ENCODE measurements at regions not wholly inside any gene's neighbourhood (a gene's known extent, or its start where the extent isn't known, plus 50 kb on each side); places are given as distances from the start of the nearest gene placed in this dataset.
"Not testable (repeated sequence)": the region's sequence is repeated elsewhere in the genome, so short reads cannot be mapped to it uniquely, and the experiment has no call there.

DNA sequence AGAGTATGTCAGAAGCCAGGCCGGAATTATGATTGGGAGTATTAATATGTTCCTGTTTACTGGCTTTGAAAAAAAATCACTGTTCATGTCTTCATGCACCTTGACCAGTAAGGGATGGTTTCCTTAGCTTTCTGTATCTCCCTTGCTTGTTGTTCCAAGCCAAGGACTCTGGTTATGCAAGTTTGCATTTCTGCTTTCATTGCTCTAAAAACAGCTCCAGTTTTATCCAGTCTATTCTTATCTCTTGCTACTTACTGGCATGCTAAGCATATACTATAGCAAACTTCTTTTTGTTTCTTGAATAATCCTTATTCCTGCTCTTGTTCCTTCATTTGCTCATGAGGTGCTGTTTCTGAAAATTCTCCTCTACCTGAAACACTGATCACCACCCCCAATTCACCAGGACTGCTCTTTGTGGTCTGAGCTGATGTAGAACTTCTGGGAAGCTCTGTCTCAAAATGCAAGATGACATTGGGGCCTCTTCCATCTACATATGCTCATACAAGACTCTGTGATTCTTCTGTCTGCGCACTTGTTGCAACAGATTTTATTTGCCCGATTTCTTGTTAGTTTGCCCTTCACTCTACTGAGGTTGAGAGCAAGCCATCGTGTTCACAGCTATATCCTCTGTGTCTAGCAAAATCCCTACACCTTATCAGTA lies 173.0 kb downstream of the EBLN2 start:
- DNase-seq, result no peak

DNA sequence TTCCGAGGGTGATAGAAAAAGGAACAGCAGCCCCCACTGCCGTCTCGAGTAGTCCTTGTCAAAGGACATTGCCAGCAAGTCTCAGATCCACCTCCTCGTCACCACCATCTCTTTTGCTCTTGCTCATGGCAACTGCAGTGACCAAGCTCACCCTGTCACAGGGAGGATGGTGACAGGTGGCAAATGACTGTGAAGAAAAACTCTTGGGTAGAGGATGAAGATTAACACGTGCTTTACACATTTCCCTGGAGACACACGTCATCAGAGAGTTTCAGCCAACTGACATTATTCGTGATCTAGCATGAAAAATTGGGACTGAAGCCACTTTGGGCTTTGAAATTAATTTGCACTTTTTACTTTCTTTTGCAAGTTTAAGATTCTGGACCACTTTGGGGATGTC lies 174.3 kb downstream of the EBLN2 start:
- DNase-seq, result no peak

DNA sequence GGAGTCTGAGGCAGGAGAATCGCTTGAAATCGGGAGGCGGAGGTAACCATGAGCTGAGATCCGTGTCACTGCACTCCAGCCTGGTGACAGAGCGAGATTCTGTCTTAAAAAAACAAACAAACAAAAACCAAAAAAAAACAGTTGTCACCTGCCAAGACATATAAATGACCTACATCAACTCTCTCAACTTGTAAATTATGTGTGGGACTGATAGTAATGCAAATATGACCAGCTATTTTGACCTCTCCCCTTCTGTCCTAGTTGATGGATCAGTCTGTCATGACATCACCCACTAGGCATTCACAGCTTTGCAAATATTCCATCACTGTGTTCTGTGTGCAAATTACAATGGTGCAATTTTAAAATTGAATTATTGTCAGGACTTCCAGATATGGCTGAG lies 175.4 kb downstream of the EBLN2 start:
- DNase-seq, result no peak

DNA sequence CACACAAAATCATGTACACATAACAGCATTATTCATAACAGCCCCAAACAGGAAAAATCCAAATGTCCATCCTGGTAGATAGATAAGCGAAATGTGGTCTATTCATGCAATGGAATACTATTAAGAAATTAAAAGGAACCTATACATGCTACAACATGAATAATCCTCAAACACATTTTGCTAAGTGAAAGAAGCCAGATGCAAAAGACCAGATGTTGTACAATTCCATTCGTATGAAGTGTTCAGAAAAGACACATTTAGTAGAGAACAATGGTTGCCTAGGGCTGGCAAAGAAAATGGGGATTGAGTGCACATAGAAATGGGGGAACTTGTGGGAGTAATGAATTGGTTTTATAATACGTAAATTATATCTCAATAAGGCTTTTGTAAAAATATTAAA lies 182.3 kb downstream of the EBLN2 start:
- DNase-seq, result no peak

DNA sequence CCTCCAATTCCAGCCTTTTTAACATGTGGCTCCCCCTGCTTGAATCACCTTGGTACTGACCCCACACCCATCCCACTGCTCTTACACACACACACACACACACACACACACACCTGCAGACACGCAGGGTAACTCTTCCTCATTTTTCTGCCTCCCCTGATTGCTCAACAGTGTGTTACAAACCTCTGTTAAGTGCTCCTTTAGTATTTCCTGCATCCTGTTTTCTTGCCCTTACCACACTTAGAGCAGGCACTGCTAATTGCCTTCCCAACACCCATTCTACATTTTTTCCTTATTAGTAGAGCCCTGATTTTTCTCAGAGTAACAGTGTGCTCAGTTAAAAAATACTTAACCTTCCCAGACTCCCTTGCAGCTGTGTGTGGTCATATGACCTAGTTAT lies 184.0 kb downstream of the EBLN2 start:
- DNase-seq, result no peak

DNA sequence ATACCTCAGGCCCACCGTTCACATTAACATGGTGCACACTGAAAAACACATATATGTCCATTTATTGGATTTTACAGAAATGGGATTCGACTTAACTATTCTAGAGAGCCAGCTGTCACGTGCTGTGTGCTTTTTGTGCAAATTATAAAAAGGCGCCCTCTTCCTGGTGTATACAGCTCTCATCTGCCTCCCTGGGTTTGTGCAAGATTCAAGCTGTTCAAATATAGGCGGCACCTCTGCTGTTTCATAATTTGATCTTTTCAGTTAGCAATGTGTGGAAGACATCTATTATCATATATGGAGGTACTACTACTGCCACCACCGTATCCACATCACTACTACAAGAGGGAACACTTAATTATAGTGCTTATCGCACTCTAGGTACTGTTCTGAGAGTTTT lies 187.6 kb downstream of the EBLN2 start:
- DNase-seq, result no peak

DNA sequence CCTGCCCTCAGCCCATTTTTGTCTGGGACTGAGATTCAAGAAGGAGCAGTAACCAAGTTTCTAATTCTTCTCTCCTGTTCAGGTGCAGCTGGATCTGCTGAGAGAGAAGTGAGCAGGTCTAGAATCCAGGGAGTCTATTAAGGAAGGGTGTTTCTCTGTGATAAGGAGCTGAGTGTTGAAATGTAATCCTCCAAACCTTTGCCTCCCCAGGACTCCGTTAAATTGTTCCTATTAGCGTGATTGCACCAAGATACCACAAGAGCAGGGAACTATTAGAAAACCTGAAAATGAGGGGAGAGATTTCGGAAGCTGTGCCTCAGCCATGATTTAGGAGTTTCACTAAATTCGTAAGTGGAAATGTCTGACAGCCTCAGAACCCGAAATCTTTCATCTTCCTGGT lies 192.6 kb downstream of the EBLN2 start:
- DNase-seq, result no peak

DNA sequence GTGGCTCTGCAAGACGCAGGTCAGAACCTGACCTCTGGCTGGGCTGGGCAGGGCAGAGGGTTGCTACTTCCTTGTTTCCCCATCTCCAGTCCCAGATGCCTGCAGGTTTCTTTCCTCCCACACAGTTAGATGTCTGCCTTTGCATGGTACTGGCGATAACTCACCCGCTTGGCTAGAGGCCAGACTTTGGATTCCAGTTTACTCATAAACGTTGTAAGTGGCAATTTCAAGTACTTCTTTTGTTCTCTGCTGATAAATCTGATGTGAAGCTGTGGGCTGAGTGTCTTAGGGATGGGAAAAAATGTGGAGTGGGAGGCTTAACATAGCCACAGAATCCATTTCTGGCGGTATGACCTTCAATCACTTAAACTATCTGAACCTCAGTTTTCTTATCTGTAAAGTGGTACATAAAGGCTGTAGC lies 194.2 kb downstream of the EBLN2 start:
- DNase-seq, result no peak

DNA sequence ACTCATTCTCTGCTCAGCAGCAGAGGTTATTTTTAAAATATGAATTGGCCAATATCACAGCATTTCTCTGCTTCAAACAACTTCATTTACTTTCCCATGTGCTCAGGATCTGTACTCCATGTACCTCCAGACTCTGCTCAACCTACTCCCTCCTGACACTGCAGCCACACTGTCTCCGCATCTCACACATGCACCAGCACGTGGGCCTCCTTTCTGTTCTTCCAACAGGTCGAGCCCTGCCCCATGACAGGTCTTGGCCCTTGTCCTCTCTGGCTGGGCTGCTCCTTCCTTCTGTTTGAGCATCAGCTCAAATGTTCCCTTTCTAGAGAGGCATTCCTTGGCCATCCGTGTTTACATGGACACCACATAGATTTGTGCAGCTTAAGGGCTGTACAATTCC lies 195.7 kb downstream of the EBLN2 start:
- no peak for DNase-seq

DNA sequence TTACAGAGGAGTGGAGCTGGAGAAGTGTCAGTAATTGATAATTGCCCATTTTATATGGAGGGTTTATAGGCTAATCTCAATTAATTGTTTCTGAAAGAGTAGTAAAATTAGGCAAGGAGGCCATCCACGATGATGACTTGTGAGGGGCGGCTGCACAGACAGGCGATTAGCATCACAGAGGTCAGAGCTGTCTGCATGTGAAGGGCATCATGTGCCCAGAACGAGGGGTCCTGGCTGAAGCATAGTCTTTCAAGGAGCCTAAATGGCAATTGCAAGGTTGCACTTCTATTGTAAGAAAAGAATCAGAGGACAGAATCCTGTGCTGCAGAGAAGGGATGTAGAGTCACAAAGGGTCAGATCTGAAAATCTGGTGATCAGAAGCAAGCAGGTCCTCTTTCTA lies 196.6 kb downstream of the EBLN2 start:
- DNase-seq, result no peak

DNA sequence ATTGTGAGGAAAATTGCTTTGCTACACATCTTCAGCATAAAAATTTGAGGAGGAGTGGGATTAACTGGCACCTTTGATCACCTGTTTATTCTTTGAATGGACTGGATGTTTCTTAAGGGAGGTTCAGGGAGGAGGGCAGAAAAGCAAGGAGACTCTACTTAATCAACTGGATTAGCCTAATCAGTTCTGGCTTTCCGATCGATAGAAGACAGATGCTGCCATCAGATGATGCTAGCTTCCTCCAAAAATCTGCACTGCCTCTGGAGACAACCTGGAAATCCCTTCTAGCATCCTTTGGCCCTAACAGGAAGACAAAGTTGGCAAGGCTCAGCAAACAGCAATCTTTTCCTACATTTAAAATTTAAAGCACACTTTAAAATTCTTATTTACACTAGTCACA lies 197.8 kb downstream of the EBLN2 start:
- DNase-seq, result no peak

DNA sequence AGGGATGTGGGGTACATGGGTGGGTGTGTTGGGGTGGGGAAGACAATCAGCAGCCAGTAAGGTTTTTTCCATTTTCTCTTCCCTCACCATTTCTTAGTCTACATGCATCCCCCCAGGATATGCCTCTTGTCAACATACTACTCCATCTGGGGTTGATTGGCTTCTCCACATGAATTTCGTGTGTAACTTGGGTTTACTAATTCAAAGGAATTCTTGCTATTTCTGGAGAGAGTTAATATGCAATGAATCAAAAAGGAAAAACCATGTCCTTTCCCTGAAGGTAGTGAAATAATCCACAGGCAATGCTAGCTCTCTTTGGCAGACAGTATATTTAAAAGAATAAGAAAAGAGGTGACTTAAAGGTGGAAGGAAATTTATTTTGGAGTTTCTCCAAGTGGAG lies 198.4 kb downstream of the EBLN2 start:
- no peak for DNase-seq

DNA sequence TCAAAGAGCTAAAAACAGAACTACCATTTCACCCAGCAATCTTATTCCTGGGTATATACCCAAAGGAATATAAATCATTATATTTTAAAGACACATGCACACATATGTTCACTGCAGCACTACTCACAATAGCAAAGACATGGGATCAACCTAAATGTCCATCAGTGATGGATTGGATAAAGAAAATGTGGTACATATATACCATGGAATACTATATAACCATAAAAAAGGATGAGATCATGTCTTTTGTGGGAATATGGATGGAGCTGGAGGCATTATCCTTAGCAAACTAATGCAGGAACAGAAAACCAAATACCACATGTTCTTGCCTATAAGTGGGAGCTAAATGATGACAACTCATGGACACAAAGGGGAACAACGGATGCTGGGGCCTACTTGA lies 205.1 kb downstream of the EBLN2 start:
- DNase-seq, result not testable (repeated sequence)

DNA sequence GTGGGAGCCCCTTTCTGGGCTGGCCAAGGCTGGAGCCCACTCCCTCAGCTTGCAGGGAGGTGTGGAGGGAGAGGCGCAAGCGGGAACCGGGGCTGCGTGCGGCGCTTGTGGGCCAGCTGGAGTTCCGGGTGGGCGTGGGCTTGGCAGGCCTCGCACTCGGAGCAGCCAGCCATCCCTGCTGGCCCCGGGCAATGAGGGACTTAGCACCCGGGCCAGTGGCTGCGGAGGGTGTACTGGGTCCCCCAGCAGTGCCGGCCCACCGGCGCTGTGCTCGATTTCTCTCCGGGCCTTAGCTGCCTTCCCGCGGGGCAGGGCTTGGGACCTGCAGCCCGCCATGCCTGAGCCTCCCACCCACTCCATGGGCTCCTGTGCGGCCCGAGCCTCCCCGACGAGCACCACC lies 207.7 kb downstream of the EBLN2 start:
- DNase-seq, result not testable (repeated sequence)

DNA sequence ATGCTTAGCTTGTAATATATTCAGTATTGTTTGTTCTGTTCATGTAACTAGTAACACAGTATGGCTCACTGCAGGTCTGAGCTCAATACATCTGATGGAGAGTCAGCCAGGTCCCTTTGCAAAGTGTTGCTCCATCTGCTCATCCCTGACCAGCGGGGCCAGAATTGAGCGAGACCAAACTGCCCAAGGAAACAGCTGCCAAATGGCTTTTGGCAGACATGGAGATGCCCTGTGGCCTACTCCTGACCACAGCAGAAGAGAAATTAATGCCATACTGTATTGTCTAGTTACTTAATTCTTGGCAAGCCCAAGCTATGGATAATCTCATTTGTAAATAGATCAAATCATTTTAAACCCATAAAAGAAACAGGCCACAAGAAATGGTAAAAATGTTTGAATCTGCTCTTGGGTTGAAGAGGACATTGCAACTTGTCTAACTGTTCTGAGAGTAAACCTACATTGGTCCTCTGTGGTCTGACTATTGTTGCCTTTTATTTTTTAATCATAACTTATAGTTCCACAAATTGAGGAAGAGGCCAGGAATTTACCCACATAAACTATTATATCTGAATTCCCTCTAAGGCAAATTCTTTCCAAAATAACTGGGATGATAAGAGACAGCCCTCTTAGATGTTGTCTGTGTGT lies 209.5 kb downstream of the EBLN2 start:
- no peak for DNase-seq

DNA sequence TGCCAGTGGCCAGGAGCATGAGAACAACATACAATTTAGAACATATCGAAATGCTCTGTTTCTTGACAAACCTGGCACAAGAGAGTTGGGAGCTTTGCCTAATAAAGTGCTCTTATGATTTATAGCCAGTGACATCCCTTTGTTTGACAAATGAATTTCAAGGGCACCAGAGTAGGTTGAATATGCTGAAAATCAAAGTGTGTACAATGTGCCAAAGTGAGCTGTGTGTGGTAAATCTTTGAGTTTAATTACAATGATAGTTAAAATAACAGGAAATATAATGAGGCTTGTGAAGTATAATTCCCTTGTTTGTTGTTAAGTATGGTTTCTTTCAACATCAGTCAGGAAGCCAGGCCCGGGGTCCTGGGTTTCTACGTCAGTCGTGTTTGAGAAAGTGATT lies 211.9 kb downstream of the EBLN2 start:
- no peak for DNase-seq

DNA sequence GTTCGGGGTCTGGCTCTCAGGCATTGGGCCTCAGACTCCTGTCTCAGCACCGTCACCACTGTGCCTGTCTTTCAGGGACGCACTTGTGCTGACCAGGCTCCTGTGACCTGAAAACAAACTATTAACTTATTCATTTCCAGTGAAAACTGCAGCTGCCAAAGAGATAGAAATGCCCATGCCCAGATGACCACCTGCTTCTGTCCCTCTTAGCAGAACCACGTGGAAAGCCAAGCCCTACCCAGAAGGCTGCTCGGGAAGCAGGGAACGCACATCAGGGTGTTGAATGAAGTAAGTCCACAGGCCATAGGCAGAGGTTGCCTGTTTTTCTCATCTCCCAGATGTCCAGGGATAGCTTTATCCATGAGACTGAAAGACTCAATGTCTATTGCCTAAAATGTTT lies 219.3 kb downstream of the EBLN2 start:
- no peak for DNase-seq

DNA sequence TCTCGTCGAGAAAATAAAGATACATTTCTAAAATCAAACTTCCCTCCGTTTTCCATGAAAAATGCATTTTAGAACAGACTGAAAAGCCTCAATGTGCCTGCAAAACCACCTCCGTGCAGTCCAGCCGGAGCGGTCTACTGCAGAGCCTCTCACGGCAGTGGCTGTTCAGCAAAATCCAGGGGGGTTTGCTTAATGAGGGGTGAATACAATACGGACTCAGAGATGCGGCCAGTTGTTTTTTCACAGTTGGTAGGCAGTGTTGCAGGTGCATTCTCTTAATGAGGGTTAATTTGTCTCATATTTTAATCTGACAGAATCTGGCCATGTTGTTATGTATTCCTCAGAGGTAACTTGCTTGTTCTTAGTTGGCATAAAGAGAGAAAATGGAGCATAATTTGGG lies 223.0 kb downstream of the EBLN2 start:
- DNase-seq, result no peak

DNA sequence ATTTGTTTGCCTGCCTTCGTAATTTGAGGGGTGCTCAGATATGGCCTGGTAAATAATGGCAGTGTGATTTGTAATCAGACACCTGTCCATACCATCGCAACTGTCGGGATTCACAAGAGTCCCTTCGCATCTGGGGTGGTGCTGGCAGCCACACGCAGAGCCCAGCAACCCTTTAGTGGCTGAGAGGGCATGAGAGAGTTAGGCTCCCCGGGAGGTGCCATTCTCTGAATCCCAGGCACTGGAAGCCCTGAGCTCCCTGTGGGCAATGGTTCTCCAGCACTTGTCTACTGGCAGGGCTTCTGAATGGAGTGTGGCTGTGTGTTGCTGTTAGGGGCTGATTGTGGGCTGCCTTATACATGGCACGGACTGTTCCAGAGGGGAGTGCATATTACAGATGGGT lies 230.1 kb downstream of the EBLN2 start:
- DNase-seq, result no peak

DNA sequence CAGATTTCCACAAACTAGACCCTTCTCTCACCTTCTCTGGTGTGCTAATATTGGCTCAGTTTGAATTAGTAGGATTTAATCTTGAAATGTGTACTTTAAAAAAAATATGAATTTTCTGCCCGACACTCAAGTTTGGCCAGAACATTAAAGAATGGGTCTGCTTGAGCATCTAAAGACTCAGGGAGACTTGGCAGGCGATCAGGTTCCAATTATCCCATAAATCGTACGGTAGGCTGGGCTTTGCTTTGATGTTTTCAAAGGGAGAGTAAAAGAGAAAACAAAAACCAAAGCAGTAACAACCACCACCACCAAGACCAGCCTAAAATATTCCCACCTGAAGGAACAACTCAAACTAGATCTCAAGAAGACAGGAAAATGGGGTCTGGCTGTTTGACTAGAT lies 230.8 kb downstream of the EBLN2 start:
- DNase-seq, result no peak

DNA sequence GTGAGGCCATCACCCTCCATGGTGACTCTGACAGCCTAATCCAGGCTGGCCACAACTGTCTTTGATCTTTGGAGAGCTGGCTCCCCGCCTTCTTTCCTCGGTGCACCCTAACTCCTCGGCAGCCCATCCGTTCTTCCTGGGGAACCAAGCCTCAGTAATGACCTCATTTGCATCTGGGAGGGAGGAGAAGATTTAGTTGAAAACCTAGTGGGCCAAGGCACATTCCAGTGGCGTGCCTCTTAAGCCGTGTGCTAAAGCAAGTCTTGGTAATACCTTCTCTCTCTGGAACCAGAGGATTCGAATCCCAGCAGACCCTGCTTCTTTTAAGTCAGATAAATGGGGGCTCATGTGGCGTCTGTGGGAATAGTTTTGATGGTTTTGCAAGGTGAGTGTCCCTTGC lies 233.1 kb downstream of the EBLN2 start:
- no peak for DNase-seq

DNA sequence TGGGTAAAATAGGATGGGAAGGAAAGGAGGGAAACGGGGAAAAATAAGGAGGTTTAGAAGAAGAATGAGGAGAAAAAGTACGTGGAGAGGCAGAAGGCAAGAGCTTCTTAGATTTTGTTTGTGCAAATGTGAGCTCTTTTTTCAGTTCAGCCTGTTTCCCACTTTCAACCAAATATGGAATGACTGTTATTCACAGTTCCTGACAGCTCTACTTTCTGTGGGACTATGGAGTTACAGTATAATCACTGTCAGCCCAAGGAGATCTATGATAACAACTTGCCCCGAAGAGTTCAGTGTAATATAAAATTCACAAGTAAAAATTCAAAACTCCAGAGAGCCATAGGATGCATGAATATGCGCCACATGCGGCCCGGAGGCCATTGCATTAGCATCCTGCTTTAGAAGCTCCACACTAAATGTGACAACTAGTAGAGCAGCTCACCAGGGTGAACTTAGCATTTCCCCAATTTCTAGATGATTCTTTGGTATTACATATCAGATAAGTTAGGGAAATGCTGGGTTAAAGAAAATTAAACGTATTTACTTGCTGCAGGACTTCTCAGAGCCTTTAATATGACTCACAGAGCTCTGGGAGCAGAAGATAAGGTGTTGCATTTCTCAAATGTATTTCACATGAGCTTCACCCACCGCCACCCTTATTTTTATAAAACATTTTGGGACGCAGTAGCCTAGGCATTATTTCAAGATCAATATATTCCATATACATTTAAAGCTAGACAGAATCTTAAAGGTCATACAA lies 234.6 kb downstream of the EBLN2 start:
- no peak for DNase-seq

DNA sequence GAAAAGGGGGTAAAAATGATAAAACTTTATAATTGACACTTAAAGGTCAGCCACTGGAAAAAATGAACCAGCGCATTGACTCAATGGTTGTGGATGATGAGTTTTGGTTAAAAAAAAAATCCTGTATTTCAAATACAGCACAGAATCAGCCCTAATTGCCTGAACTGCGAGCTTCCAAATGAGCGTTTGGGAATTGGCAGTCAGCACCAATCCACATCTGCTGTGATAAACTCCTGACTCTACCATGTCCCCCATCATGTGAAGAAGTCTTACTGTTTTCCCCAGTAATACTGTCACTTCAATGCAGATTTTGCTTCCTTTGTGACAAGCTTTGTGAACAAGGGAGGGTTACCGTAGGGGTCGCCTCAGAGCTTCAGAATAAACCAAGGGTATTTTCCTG lies 235.4 kb downstream of the EBLN2 start:
- DNase-seq, result no peak
